ENCODE measurements at regions not wholly inside any gene's neighbourhood (a gene's known extent, or its start where the extent isn't known, plus 50 kb on each side); places are given as distances from the start of the nearest gene placed in this dataset.

DNA sequence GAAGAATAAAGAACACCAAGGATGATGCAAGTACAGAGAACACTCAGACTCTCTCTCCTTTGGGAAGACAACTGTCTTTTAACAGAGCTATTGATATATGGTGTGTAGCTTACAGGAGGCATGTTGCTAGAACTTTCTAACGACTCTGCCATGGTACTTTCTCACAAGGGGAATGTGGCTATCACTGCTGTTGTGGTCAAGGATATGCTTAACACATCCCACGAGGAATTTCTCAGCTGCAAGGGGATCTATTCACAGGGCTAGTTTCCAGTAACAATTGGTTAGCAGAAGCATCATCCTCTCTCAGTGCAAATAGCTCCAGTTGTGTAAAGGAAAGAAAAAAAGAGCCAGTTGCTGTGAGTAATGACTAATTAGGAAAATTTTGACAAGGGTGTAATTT is 826.0 kb downstream of the SORCS1 start:
- no peak for TF ChIP-seq CTCF (IDR thresholded peaks at IDR 0.05)
- DNase-seq (ENCODE audit: low spot score) = no peak
- no peak for ATAC-seq (ENCODE audit: low FRiP score)

DNA sequence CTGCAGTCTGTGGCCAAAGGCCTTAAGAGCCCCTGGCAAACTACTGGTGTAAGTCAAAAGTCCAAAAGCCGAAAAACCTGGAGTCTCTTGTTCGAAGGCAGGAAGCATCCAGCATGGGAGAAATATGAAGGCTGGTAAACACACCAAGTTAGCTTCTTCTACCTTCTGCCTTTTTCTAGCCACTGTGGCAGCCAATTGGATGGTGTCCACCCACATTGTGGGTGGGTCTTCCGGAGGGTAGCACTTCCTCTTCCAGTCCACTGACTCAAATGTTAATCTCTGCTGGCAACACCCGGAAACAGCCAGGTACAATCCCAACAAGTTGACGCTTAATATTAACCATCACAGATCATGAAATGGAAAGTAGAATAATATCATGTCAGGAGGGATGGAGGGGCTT is 827.6 kb downstream of the SORCS1 start:
- no peak for TF ChIP-seq CTCF (IDR thresholded peaks at IDR 0.05)
- no peak for DNase-seq (ENCODE audit: low spot score)
- ATAC-seq (ENCODE audit: low FRiP score) = no peak

- TF ChIP-seq CTCF (IDR thresholded peaks at IDR 0.05) = no peak
- no peak for DNase-seq (ENCODE audit: low spot score)
- ATAC-seq (ENCODE audit: low FRiP score) = no peak
Measured at GRCh38 chr10:106327747-106328146, 836.8 kb downstream of the SORCS1 start.

GRCh38 chr10:106320876-106321275 is 843.6 kb downstream of the SORCS1 start:
- no peak for TF ChIP-seq CTCF (IDR thresholded peaks at IDR 0.05)
- ATAC-seq (ENCODE audit: low FRiP score) (no peak), DNase-seq (ENCODE audit: low spot score) (no peak)

GRCh38 chr10:106320078-106320477 is 844.4 kb downstream of the SORCS1 start:
- no peak for DNase-seq (ENCODE audit: low spot score)
- TF ChIP-seq CTCF (IDR thresholded peaks at IDR 0.05) = no peak
- ATAC-seq (ENCODE audit: low FRiP score) = no peak

DNA sequence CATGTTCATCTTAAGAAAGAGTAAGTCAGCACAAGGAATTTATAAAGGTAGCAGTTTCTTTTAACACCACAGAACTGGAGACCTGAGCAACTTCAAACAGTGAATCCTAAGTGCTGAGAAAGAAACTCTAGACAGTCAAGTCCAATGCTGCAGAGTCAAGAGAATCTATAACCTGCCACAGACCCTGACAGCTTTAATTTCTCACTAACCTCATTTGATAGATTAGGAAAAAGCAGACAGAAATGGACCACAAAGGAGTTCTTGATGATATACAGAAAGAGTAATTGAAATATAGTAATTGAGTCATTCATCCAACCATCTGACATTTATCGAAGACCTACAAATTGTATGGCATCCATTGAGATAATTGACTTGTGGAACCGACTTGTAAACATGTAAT is 847.0 kb downstream of the SORCS1 start:
- no peak for ATAC-seq (ENCODE audit: low FRiP score)
- no peak for TF ChIP-seq CTCF (IDR thresholded peaks at IDR 0.05)
- DNase-seq (ENCODE audit: low spot score) = no peak

DNA sequence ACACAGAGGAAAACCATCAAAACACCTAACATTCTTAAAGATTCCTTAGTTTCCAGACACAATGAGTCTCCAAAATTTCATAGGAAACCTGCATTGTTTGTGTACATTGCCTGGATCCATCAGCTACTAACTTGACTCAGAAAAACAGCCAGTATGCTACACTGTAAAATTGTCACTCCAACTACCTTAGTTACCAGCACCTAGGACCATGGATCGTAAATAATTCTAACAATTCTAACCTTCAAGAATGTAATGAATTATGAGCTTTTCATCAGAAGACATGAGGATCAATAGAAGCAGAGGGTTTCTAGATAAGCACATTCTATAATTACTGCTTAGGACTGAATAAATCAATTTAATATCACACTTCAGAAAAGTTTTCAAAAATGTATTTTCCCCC is 851.5 kb downstream of the SORCS1 start:
- no peak for DNase-seq (ENCODE audit: low spot score)
- ATAC-seq (ENCODE audit: low FRiP score) = no peak
- TF ChIP-seq CTCF (IDR thresholded peaks at IDR 0.05) = no peak

Data from omental fat pad (tissue), 3 donors.